ENCODE measurements at regions not wholly inside any gene's neighbourhood (a gene's known extent, or its start where the extent isn't known, plus 50 kb on each side); places are given as distances from the start of the nearest gene placed in this dataset.

DNA sequence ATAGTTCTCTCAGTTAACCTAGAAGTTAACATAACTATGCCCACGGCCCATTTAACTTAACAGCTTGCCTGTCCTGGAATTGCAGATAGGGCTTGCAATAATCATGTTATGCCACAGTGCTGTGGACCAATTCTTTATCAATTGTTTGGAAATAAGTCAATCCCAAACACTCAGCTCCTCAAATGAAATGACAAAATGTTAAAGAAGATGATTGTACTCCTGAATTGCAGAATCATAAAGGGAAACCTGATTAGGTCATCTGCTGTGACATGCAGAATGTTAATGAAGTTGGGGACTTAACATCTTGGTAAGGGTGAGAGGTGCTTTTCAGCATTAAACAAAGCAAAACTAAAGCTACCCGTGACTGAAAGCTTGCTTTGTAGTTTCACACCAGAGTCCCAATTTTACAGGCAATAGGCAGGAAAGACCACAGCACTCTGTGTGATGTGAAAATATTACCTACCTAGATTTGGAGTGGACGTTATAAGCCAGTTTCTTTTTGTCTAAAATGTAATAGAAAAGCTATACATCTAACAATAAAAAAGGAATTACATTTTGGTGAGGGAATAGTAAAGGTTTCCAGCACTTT, 364.0 kb downstream of the GPD2 start:
- TF ChIP-seq, protein P1, sequence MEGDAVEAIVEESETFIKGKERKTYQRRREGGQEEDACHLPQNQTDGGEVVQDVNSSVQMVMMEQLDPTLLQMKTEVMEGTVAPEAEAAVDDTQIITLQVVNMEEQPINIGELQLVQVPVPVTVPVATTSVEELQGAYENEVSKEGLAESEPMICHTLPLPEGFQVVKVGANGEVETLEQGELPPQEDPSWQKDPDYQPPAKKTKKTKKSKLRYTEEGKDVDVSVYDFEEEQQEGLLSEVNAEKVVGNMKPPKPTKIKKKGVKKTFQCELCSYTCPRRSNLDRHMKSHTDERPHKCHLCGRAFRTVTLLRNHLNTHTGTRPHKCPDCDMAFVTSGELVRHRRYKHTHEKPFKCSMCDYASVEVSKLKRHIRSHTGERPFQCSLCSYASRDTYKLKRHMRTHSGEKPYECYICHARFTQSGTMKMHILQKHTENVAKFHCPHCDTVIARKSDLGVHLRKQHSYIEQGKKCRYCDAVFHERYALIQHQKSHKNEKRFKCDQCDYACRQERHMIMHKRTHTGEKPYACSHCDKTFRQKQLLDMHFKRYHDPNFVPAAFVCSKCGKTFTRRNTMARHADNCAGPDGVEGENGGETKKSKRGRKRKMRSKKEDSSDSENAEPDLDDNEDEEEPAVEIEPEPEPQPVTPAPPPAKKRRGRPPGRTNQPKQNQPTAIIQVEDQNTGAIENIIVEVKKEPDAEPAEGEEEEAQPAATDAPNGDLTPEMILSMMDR (IDR thresholded peaks at IDR 0.05) = no peak
- TF ChIP-seq ZFX (IDR thresholded peaks at IDR 0.05; ENCODE audit: borderline replicate concordance) = no peak

Measured in 22Rv1 (cell line).